Spleen (tissue), 7 donors: ENCODE measurements at regions not wholly inside any gene's neighbourhood (a gene's known extent, or its start where the extent isn't known, plus 50 kb on each side); places are given as distances from the start of the nearest gene placed in this dataset.

Experiments used
- CTCF ChIP-seq, 11 experiments: fragments of 200-600 bp in 7 of 11; fragments of 450-650 bp in 4 of 11; sonication (generic) in 4 of 11; IDR thresholded peaks in 8 of 11; conservative IDR thresholded peaks in 3 of 11; 1 replicate in 7 of 11; 2 replicates in 4 of 11; pipeline versions ENCODE4 v1.4.0 to v1.8.0; 2016 to 2021; ENCODE audit warnings: antibody characterized with exemption in 11 of 11, inconsistent platforms in 4 of 11, mild to moderate bottlenecking in 1 of 11
- POLR2A ChIP-seq, 3 donors: fragments of 450-650 bp; IDR thresholded peaks; one replicate each; pipeline ENCODE4 v1.5.1; 2017; ENCODE audit warnings: antibody characterized with exemption in 3 of 3, mild to moderate bottlenecking in 1 of 3
- POLR2AphosphoS5 ChIP-seq, 3 donors: sonication (generic); formaldehyde crosslinking; IDR thresholded peaks; one replicate each; pipeline ENCODE4 v1.5.1; 2017; ENCODE audit warnings: antibody characterized with exemption in 3 of 3
- donor health status: DM: no; HTN: no; CAD: no; lungs with moderate emphysema.
- donor health status: DM: no; HTN: no; CAD: no.
- donor health status: DM: no; HTN: no; CAD: no.

GRCh38 chr9:103371152-103371551 lies 376.0 kb downstream of the CYLC2 start:
- TF ChIP-seq POLR2A (IDR thresholded peaks at IDR 0.05) (no peak), CTCF (IDR thresholded peaks at IDR 0.05 in 8 of 11, conservative IDR thresholded peaks at IDR 0.05 in 3 of 11) (no peak), POLR2AphosphoS5 (IDR thresholded peaks at IDR 0.05) (no peak)
